Stimulated activated CD4-positive, alpha-beta T cell treated with anti-CD3 and anti-CD28 coated beads, Interleukin-12 subunit alpha, Interleukin-12 subunit beta, amount 100 ng/mL, for 24 hours (primary cell): ENCODE measurements at regions not wholly inside any gene's neighbourhood (a gene's known extent, or its start where the extent isn't known, plus 50 kb on each side); places are given as distances from the start of the nearest gene placed in this dataset.
"Not testable (repeated sequence)": the region's sequence is repeated elsewhere in the genome, so short reads cannot be mapped to it uniquely, and the experiment has no call there.

Source experiments
- DNase-seq, 2 experiments: peaks; one replicate each; pipeline ENCODE4 v3.0.0-alpha.2; 2020; ENCODE audit warnings: low read depth in 2 of 2

- DNase-seq: no peak
These were observed 108.3 kb upstream of the ARSJ start for GRCh38 chr4:114087596-114088230.

DNA sequence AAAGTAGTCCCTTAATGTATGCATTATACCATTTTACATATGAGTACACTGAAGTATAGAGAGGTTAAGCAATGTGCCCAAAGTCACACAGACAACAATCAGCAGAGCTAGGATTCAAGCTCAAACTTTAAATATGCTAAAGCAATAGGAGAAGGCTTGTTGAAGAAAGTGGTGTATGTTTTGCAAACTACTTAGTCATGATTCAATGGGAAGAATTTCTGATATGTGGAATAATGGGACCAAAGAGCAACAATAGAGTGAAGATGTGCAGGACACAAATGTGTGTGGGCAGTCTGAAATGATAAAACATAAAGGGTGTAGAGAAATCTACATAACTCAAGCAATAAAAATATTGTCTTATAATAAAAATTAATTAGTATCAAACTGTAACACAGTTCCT is 109.0 kb upstream of the ARSJ start:
- no peak for DNase-seq

DNA sequence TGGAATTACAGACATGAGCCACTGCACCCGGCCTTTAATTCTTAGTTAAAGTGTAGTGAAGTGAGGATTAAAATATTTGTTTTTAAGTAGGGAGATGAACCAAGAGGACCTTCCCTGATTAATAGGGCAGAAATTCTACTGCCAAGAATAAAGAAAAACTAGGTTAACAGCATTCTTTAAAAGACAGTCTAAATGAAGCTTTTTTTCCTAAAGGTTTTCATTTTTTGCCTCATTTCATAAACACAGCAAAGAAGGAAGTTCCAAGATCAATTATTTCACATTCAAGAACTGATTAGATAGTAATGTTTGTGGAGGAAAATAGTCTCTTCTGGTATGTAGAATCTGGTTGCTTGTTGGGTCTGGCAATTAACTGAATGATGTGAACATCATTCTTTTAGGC is 112.1 kb upstream of the ARSJ start:
- no peak for DNase-seq

GRCh38 chr4:114093221-114093715 is 113.8 kb upstream of the ARSJ start:
- no peak for DNase-seq

DNA sequence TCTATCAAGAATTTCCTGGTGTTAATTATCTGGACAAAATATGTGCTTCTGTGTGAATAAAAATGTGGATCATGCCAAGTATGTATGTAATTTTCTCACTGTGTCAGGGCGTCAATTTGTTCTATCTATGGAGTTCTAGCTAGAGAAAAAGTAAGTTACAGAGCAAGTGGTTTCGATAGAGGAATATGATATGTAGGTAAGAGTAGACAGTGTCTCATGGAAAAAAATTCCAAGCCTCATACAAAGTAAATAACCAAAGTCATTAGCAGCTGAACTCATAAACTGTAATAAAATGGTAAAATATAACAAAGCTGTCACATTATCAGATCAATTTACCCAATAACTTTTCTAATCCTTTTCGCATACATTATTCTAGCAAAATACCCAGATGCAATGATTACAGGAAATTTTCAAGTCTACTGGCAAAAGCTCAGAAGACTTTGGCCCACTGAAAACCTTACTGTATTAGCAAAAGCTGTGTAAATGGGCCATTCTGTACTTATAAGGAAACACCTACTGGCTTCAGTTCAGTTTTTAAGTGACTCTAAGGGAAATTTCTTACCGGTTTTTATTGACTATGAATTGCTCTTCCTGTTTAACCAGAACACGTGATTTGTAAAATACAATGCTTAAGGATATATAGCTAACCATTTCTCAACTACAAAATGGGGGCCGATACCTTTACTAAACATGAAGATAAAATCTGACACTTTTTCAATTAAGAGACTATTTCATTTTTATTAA is 121.0 kb upstream of the ARSJ start:
- no peak for DNase-seq

DNA sequence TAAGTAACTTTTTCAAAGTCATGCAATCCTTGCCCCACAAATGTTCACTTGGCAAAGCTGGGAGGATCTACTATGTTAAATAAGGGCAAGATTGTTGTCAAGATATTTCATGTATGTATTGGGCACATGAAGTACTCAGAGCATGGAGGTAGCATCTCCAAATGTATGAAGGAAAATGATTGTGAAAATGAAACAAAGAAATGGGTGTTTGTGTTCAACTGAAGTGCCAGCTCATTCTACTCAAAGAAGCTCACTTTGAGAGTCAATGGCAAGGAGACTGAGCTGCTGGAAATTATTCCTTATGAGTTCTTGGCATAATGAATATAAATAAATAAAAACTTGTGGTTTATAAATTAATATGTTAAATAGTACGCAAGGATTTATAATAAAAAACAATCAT is 124.5 kb upstream of the ARSJ start:
- DNase-seq: no peak

GRCh38 chr4:114108869-114109268 is 129.4 kb upstream of the ARSJ start:
- DNase-seq: no peak

DNA sequence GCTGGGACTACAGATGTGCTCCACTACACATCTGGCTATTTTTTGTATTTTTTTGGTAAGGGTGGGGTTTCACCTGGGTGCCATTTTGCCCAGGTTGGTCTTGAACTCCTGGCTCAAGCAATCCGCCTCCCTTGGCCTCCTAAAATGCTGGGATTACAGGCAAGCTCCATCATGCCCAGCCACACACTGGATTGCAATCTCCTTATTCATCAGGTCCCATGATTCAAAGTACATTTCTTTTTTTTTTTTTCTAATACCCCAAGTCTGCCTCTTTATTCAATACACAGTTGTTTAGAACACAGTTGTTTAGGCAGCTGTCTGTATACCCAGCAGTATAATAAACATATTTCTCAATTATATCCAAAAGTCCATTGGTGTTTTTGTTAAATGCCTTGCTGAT is 130.3 kb upstream of the ARSJ start:
- DNase-seq: no peak

DNA sequence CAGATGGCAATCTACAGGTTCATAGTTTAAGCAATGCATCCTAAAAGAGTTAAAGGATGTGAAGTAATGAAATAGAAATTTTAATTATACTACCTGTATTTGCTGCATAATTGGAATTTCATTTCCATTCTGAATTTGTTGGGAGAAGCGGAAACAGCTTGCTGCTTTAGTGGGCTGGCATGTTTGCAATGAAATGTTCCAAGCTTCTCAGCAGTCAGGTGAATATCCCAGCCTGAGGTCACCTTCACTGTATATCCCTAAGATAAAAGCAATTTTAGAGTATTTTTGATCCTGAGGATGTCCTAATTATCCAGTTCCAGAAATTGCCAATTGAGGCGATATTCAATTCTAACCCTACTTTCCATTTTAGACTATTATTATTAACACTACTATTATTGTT is 136.1 kb upstream of the ARSJ start:
- no peak for DNase-seq

DNA sequence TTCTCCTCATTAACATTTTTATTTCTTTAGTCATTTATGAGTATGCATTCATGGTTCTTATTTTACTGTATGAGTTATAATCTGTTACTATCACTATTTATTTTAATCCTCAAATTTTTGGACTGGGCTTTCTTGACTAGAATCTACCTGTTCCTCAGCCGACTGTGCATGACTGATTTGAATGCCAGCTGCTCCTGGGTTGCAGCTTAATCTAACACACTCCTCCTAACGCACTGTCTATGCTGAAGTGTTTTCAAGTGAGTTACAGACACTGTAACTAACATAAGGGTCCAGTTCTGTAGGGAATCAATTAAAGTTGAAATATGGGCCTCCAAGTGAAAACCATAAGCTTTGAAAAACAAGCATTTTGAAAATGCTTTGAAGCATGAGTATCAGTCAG is 137.4 kb upstream of the ARSJ start:
- DNase-seq: no peak

DNA sequence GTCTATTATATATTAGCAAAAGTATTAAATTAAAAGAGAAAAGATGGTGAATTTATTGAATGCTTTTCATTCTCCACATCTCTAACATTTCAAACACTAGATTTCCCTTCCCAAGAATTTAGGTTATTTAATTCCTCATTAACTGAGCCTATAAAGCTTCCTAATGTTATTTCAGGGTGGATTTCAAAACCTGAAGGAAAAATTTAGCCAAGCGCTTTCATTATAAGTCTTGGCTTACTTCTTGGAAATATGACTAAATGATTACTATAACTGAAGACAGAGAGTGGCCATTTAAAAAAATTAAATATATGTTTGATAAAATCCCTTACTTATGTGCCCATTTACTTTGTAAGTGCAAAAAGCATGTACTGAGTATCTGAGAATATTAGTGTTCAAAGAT is 141.8 kb upstream of the ARSJ start:
- DNase-seq: no peak

GRCh38 chr4:114132199-114132598 is 152.8 kb upstream of the ARSJ start:
- DNase-seq: no peak

GRCh38 chr4:114132830-114133229 is 153.4 kb upstream of the ARSJ start:
- no peak for DNase-seq

DNA sequence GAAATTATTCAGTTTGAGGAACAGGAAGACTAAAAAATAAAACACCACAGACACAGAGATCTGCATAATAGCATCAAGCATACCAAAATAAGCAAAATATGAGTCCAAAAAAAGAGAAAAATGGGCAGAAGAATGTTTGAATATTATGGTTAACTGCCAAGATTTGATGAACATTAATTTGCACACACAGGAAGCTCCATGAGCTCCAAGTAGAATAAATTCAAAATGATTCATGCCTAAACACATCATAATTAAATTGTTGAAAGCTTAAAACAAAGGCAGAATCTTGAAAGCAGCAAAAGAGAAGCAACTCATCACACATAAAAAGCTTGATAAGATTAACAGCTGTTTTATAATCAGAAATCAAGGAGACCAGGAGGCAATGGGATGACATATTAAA is 156.6 kb upstream of the ARSJ start:
- no peak for DNase-seq

GRCh38 chr4:114137984-114138383 is 158.5 kb upstream of the ARSJ start:
- DNase-seq: no peak

DNA sequence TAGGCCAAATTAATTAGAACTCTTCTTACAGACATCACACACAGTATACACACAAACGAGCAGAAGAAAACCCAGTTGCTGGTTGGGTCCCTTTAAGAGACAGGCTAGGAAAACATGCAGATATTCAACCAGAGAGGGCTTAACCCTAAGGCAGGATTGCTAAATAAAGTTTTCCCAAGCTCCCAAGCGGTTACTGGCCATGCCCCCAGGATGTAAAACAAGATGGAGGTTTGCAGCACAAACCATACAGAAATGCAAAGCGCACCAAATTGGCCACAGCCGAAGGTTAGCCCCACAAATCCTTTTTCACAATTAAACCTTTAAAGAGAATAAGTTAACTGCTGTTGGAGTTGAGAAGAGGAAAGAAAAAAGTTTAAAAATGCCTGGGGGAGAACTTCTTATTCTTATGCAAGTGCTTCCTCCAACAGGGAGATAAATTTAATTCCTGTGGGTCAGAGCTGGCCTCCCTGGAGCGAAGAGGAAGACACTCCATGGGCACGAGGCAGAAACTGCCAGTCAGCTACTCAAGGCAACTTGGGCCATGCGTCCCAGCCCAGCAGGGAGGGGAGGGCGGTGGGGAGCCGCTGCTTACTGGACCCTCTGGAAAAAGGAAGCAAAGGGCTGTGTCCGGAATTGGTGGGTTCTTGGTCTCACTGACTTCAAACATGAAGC is 167.6 kb upstream of the ARSJ start:
- DNase-seq: no peak

- DNase-seq: not testable (repeated sequence)
These were observed 168.3 kb upstream of the ARSJ start for GRCh38 chr4:114147619-114148208.

DNA sequence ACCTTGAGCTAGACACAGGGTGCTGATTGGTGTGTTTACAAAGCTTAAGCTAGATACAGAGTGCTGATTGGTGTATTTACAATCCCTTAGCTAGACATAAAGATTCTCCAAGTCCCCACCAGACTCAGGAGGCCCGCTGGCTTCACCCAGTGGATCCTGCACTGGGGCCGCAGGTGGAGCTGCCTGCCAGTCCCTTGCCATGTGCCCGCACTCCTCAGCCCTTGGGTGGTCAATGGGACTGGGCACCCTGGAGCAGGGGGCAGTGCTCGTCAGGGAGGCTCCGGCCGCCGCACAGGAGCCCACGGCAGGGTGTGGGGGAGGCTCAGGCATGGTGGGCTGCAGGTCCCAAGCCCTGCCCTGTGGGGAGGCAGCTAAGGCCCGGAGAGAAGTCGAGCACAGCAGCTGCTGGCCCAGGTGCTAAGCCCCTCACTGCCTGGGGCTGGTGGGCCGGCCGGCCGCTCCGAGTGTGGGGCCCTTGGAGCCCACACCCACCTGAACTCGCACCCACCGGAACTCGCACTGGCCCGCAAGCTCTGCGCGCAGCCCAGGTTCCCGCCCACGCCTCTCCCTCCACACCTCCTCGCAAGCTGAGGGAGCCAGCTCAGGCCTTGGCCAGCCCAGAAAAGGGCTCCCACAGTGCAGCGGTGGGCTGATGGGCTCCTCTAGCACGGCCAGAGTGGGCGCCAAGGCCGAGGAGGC is 169.1 kb upstream of the ARSJ start:
- DNase-seq: not testable (repeated sequence)

DNA sequence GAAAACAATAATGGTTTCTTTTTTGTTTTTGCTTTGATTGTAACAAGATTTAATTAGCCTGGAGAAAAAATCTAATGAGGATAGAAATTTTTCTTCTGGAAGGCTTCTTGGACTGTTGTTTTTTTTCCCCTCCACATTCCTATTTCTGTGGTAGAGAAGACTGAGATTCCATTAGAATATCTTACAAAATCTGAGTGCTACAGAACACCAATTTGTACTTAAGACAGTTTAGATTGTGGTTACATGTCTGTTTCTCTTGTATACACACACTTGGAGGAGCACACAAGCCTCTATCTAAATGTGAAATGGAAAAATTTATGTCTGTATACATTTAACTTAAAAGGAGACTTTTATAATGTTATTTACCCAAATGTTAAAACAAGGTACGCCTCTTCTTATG is 176.9 kb upstream of the ARSJ start:
- DNase-seq: no peak

GRCh38 chr4:114161809-114162208 is 182.4 kb upstream of the ARSJ start:
- no peak for DNase-seq

- no peak for DNase-seq
These were observed 183.6 kb upstream of the ARSJ start for GRCh38 chr4:114163051-114163450.

DNA sequence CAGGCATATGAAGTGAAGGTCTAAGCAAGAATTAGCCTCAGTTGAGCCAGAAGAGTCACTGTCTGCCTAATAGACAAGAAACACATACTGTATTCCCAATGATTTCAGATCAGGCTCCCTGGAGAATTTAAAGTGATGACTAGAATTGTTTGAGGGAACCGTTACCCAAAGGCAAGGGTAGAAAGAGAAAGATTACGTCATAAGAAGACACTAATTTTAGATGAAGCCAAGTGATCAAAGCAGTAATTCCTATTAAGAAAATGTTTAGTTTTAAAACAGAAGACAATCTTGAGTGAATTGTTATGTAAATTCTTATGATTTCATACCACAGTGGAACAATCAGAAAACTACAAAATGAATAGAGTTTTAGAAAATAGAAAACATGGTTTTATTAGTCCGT is 194.5 kb upstream of the ARSJ start:
- DNase-seq: no peak
